Right atrium auricular region (tissue), 2 donors: ENCODE measurements at regions not wholly inside any gene's neighbourhood (a gene's known extent, or its start where the extent isn't known, plus 50 kb on each side); places are given as distances from the start of the nearest gene placed in this dataset.

Source experiments
- DNase-seq: peaks from one replicate; pipeline ENCODE4 v3.0.0-alpha.2; 2019; ENCODE audit warnings: low spot score
- H3K27ac ChIP-seq, 2 donors: fragments of 200-600 bp; sonication (generic); 1 replicate in 1 of 2; 2 replicates in 1 of 2; pipeline ENCODE4 v1.5.1; 2016 to 2019
- H3K27me3 ChIP-seq, 2 donors: fragments of 200-600 bp; sonication (generic); one replicate each; pipeline versions ENCODE4 v1.5.1 to v1.6.0; 2017 to 2019
- H3K36me3 ChIP-seq: fragments of 200-600 bp; sonication (generic); one replicate; pipeline ENCODE4 v1.5.1; 2016
- H3K4me1 ChIP-seq, 2 donors: fragments of 200-600 bp; sonication (generic); one replicate each; pipeline versions ENCODE4 v1.5.1 to v1.6.0; 2017 to 2019
- H3K4me3 ChIP-seq, 2 donors: fragments of 200-600 bp; sonication (generic); 1 replicate in 1 of 2; 2 replicates in 1 of 2; pipeline ENCODE4 v1.5.1; 2017 to 2019; ENCODE audit warnings: mild to moderate bottlenecking in 1 of 2, moderate library complexity in 1 of 2
- H3K9me3 ChIP-seq, 2 donors: fragments of 200-600 bp; sonication (generic); one replicate each; pipeline ENCODE4 v1.5.1; 2019
- TF ChIP-seq, protein P1 (sequence below), 2 donors: fragments of 200-600 bp; sonication (generic); IDR thresholded peaks; one replicate each; pipeline ENCODE4 v1.5.1; 2019; ENCODE audit warnings: antibody characterized with exemption in 2 of 2

DNA sequence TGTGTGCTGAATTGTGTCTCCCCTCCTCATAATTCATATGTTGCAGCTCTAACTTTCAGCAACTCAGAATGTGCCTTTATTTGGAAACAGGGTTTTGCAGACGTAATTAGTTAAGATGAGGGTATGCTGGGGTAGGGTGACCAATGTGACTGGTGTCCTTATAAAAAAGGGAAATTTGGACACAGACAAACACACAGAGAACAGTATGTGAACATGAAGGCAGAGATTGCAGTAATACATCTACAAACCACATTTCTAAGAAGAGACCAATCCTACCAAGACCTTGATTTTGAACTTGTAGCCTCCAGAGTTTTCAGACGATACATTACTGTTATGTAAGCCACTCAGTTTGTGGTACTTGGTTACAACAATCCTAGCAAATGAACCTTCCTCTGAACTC is 817.8 kb downstream of the TUSC7 start:
- DNase-seq = no peak
- H3K27ac ChIP-seq = no peak overlapping the region
- H3K36me3 ChIP-seq = no peaks in the 10 kb centered on the region
- no peaks in the 10 kb centered on the region for H3K4me1 ChIP-seq
- no peaks in the 10 kb centered on the region for H3K9me3 ChIP-seq
- H3K4me3 ChIP-seq = no peak overlapping the region
- TF ChIP-seq, protein P1, sequence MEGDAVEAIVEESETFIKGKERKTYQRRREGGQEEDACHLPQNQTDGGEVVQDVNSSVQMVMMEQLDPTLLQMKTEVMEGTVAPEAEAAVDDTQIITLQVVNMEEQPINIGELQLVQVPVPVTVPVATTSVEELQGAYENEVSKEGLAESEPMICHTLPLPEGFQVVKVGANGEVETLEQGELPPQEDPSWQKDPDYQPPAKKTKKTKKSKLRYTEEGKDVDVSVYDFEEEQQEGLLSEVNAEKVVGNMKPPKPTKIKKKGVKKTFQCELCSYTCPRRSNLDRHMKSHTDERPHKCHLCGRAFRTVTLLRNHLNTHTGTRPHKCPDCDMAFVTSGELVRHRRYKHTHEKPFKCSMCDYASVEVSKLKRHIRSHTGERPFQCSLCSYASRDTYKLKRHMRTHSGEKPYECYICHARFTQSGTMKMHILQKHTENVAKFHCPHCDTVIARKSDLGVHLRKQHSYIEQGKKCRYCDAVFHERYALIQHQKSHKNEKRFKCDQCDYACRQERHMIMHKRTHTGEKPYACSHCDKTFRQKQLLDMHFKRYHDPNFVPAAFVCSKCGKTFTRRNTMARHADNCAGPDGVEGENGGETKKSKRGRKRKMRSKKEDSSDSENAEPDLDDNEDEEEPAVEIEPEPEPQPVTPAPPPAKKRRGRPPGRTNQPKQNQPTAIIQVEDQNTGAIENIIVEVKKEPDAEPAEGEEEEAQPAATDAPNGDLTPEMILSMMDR (IDR thresholded peaks at IDR 0.05) = no peak
- no peaks in the 10 kb centered on the region for H3K27me3 ChIP-seq

DNA sequence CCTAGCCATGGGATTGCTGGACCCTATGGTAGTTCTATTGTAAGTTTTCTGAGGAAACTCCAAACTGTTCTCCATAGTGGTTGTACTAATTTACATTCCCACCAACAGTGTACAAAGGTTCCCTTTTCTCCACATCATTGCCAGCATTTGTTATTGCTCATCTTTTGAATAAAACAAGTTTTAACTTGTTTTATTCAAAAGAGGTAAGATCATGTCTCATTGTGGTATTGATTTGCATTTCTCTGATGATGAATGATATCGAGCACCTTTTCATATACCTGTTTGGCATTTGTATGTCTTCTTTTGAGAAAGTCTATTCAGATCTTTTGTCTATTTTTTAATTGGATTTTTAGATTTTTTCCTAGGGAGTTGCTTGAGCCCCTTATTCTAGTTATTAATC is 819.1 kb downstream of the TUSC7 start:
- Histone ChIP-seq H3K36me3 (no peaks in the 10 kb centered on the region), H3K9me3 (no peaks in the 10 kb centered on the region), H3K27ac (no peak overlapping the region), H3K27me3 (no peaks in the 10 kb centered on the region), H3K4me3 (no peak overlapping the region), H3K4me1 (no peaks in the 10 kb centered on the region)
- DNase-seq = no peak
- TF ChIP-seq, protein P1 (IDR thresholded peaks at IDR 0.05) = no peak

DNA sequence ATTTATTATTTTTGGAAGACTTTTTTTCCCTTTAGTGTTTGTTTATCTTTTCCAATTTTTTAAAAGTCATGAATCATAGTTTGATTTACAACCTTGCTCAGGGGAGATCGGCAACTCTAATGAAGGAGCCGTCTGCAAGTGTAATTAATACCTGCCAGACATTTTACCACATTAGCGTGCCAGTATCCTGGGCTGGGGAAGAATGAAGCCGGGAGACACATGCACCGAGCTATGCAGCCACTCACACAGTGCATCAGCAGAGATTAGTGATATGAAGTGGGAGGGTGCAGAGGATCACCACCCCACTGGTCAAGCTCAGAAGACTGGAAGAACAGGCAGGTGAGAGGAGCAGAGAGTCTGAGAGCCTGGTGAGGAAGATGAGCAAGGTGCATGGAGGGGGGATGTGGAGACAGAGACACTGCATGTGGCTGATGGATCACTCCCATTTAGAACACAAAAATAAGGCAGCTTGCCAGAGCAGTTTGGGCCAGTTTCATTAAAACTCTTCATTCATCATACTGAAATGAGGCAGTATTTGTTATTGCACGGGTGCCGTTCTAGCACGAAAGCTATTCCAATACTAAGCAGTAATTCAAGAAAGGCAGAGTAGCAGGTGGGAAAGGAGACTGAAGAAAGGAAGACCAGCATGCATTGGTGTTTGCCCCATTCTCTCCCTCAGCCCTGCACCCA is 821.6 kb downstream of the TUSC7 start:
- TF ChIP-seq, protein P1 (IDR thresholded peaks at IDR 0.05) = no peak
- no peaks in the 10 kb centered on the region for H3K27me3 ChIP-seq
- no peak for DNase-seq
- no peak overlapping the region for H3K27ac ChIP-seq
- no peak overlapping the region for H3K4me3 ChIP-seq
- H3K36me3 ChIP-seq = no peaks in the 10 kb centered on the region
- H3K9me3 ChIP-seq = no peaks in the 10 kb centered on the region
- no peaks in the 10 kb centered on the region for H3K4me1 ChIP-seq

DNA sequence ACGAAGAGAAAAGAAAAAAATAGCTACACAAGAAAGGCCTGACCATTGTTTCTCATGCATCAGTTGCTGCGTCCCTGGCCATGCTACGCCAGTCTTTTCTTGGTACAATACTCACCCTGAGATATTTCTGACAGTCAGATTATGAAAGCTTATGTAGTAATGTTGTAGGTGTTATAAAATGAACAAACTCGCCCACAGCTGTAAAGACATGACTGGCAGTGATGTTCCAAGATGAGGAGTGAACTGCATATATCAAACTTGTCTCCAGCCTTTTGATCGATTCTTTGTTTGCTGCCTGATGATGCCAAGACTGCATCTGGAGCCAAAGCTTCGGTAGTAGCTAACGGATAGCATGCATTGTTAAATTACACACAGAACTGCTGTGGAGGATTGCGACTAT is 822.7 kb downstream of the TUSC7 start:
- Histone ChIP-seq H3K4me1 (no peaks in the 10 kb centered on the region), H3K36me3 (no peaks in the 10 kb centered on the region), H3K4me3 (no peak overlapping the region), H3K9me3 (no peaks in the 10 kb centered on the region), H3K27me3 (no peaks in the 10 kb centered on the region), H3K27ac (no peak overlapping the region)
- TF ChIP-seq, protein P1 (IDR thresholded peaks at IDR 0.05) = no peak
- DNase-seq = no peak

DNA sequence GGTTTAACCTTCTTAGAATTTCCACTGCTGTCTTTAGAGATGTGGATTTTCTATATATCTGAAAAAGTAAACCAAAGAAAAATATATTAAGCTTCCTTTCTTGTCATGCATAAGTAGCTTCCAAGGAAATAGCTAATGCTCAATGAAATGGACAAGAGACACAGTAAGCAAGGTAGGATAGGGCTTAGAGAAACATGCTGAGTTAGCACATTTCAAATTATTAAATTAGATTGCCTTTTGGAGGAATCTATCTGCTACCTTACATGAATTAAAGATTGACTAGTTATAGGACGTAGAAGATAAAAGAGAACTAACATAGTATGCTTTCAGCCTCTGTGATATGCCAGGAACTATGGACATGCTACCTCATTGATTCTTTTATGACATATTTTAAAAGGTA is 824.6 kb downstream of the TUSC7 start:
- Histone ChIP-seq H3K9me3 (no peaks in the 10 kb centered on the region), H3K27ac (no peak overlapping the region), H3K4me1 (no peaks in the 10 kb centered on the region), H3K27me3 (no peaks in the 10 kb centered on the region), H3K4me3 (no peak overlapping the region), H3K36me3 (no peaks in the 10 kb centered on the region)
- no peak for DNase-seq
- TF ChIP-seq, protein P1 (IDR thresholded peaks at IDR 0.05) = no peak

DNA sequence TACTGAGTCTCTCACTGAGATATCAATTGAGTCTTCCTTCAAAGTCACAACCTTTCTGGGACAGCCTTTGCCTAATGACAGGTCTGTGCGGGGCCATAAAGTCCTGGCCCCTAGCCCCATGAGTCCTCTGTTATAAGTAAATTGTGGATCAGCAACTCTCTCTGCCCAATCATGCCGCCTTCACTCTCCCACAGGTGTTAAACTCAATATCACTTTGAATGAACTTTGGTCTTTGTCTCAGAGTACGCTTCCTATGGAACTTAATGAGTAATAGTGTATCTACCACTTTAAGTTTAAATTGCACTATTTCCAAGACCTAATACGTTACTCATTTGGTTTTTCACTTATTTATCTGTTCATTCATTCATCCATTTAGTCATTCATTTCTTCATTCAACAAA is 826.4 kb downstream of the TUSC7 start:
- Histone ChIP-seq H3K27ac (no peak overlapping the region), H3K4me3 (no peak overlapping the region), H3K9me3 (no peaks in the 10 kb centered on the region), H3K36me3 (no peaks in the 10 kb centered on the region), H3K27me3 (no peaks in the 10 kb centered on the region), H3K4me1 (no peaks in the 10 kb centered on the region)
- TF ChIP-seq, protein P1 (IDR thresholded peaks at IDR 0.05) = no peak
- no peak for DNase-seq
